ENCODE measurements at regions not wholly inside any gene's neighbourhood (a gene's known extent, or its start where the extent isn't known, plus 50 kb on each side); places are given as distances from the start of the nearest gene placed in this dataset.

DNA sequence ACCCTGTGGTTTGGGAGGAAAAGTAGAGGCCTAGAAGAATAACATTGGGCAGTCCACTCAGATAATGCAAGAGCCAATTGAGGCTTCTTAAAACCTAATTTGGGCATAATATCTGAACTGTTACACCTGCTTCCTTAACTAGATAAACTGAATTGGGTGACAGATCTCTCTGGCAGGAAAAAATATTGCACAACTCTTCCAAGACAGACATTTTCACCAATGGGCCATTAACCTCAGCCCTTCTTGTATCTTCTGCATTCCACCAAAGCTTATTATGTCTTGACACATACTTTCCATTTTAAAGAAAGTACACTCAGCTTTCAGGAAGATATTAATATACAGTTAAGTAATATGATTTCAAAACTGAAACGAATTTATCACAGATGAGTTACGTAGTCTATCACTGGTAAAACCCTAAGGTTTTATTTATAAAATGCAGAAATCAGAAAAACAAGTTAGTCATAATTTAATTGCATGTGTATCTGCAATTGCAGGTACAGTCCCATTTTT lies 79.9 kb upstream of the MON1B start:
- TF ChIP-seq CTCF (conservative IDR thresholded peaks at IDR 0.05) (no peak), ZFX (IDR thresholded peaks at IDR 0.05) (no peak)
